Heart left ventricle (tissue), 13 donors: ENCODE measurements at regions not wholly inside any gene's neighbourhood (a gene's known extent, or its start where the extent isn't known, plus 50 kb on each side); places are given as distances from the start of the nearest gene placed in this dataset.

Experiments used
- POLR2A ChIP-seq, 2 donors: fragments of 450-650 bp; IDR thresholded peaks; one replicate each; pipeline ENCODE4 v1.6.1; 2017; ENCODE audit warnings: antibody characterized with exemption in 2 of 2, mild to moderate bottlenecking in 2 of 2, moderate library complexity in 2 of 2
- TF ChIP-seq, protein P1 (sequence below), 12 donors: fragments of 200-600 bp; sonication (generic) in 4 of 12; IDR thresholded peaks; one replicate each; pipeline versions ENCODE4 v1.5.0 to v1.8.0; 2018 to 2022; ENCODE audit warnings: antibody characterized with exemption in 12 of 12, mild to moderate bottlenecking in 5 of 12
- donor health status: ischemic (EF 13 %, LVEDD 7.1; RV severe dilation, severe dysfunction).
- donor health status: DM: no; HTN: yes; CAD: no.
- donor health status: DM: no; HTN: no; CAD: no.
- donor health status: ischemic (EF 25% LVEDD 6.9; RV normal size, moderate dysfunction).
- donor health status: ischemic (EF 25% LVEDD 5.7; RV mildly dilated, moderate dysfunction).
- donor health status: ischemic (EF 35%, LVEDD 5.7; RV mildly dilated, moderate dysfunction).
- donor health status: nonischemic (EF 11% LVEDD 7.7; RV severe dilation, severe dysfunction).
- donor health status: DM: yes; HTN: yes; CAD: no.
- donor health status: PGD.
- donor health status: ischemic (EF 29% LVEDD 5.4; RV normal size, mild dysfunction).
- donor health status: nonischemic (EF 23%, LVEDD 6.1; RV moderate dilation, normal function).

DNA sequence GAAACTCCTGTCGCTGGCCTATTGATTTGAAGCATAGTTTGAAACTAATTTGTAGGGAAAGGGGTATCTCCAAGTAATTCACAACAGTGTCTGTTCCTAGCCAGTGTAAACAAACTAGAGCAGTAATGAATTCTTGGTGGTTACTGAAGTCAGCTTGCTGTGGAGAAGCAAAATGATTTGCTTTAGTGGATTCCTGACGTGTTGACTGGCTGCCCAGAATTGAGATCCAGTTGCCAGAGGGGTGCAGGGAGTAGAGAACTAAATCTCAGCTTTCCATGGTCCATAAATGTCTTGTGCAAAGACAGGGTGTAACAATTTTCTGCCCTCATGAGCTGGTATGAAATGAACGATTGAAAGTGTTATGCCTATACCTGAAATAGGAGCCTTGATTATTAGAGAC lies 382.5 kb upstream of the KIRREL3 start:
- TF ChIP-seq, protein P1, sequence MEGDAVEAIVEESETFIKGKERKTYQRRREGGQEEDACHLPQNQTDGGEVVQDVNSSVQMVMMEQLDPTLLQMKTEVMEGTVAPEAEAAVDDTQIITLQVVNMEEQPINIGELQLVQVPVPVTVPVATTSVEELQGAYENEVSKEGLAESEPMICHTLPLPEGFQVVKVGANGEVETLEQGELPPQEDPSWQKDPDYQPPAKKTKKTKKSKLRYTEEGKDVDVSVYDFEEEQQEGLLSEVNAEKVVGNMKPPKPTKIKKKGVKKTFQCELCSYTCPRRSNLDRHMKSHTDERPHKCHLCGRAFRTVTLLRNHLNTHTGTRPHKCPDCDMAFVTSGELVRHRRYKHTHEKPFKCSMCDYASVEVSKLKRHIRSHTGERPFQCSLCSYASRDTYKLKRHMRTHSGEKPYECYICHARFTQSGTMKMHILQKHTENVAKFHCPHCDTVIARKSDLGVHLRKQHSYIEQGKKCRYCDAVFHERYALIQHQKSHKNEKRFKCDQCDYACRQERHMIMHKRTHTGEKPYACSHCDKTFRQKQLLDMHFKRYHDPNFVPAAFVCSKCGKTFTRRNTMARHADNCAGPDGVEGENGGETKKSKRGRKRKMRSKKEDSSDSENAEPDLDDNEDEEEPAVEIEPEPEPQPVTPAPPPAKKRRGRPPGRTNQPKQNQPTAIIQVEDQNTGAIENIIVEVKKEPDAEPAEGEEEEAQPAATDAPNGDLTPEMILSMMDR (IDR thresholded peaks at IDR 0.05): no peak
- TF ChIP-seq POLR2A (IDR thresholded peaks at IDR 0.05): no peak
